HFFc6 (cell line): ENCODE measurements at regions not wholly inside any gene's neighbourhood (a gene's known extent, or its start where the extent isn't known, plus 50 kb on each side); places are given as distances from the start of the nearest gene placed in this dataset.
"Not testable (repeated sequence)": the region's sequence is repeated elsewhere in the genome, so short reads cannot be mapped to it uniquely, and the experiment has no call there.

Source experiments
- DNase-seq: peaks from one replicate; pipeline ENCODE4 v3.0.0-alpha.2; 2018
- H3K27ac Mint-ChIP-seq: 2 replicates; pipeline ENCODE4 v1.8.0; 2020; ENCODE audit warnings: mild to moderate bottlenecking, mixed read lengths
- H3K27me3 Mint-ChIP-seq: 2 replicates; pipeline ENCODE4 v1.8.0; 2021; ENCODE audit warnings: mild to moderate bottlenecking, moderate library complexity, mixed read lengths; ENCODE audit not compliant: insufficient read depth
- H3K36me3 Mint-ChIP-seq: 2 replicates; pipeline ENCODE4 v1.8.0; 2021; ENCODE audit warnings: low read depth, mixed read lengths
- H3K4me1 Mint-ChIP-seq: 2 replicates; pipeline ENCODE4 v1.8.0; 2020; ENCODE audit warnings: low read depth, mixed read lengths
- H3K4me3 Mint-ChIP-seq: 2 replicates; pipeline ENCODE4 v1.8.0; 2020; ENCODE audit warnings: mild to moderate bottlenecking, moderate library complexity, mixed read lengths
- H3K9me3 Mint-ChIP-seq: 2 replicates; pipeline ENCODE4 v1.8.0; 2020; ENCODE audit warnings: mild to moderate bottlenecking, mixed read lengths
- CTCF ChIP-seq: fragments of 200-600 bp; sonication (generic); IDR thresholded peaks from 2 replicates; pipeline ENCODE4 v1.5.0; 2021; ENCODE audit warnings: antibody characterized with exemption, mild to moderate bottlenecking

GRCh38 chrY:14351590-14351989, 172.7 kb upstream of the NLGN4Y start:
- peaks cover 4% of the 10 kb centered on the region; the same call in 1 of the 2 replicates for H3K9me3 Mint-ChIP-seq
- H3K36me3 Mint-ChIP-seq: no peaks in the 10 kb centered on the region
- H3K27me3 Mint-ChIP-seq: no peaks in the 10 kb centered on the region; the same call in 1 of the 2 replicates
- no peak for TF ChIP-seq CTCF
- H3K27ac Mint-ChIP-seq: no peak overlapping the region
- H3K4me1 Mint-ChIP-seq: no peaks in the 10 kb centered on the region
- DNase-seq: no peak
- no peak overlapping the region for H3K4me3 Mint-ChIP-seq

- H3K27ac Mint-ChIP-seq: no peak overlapping the region
- peaks cover 9% of the 10 kb centered on the region for H3K9me3 Mint-ChIP-seq
- H3K4me1 Mint-ChIP-seq: no peaks in the 10 kb centered on the region
Observed at GRCh38 chrY:14356154-14356553, 168.2 kb upstream of the NLGN4Y start.

GRCh38 chrY:14360748-14361500, 163.4 kb upstream of the NLGN4Y start:
- Mint-ChIP-seq H3K36me3 (no peaks in the 10 kb centered on the region), H3K27me3 (no peaks in the 10 kb centered on the region; the same call in 1 of the 2 replicates), H3K4me3 (no peak overlapping the region), H3K4me1 (no peaks in the 10 kb centered on the region), H3K27ac (no peak overlapping the region), H3K9me3 (peaks cover 9% of the 10 kb centered on the region)
- no peak for DNase-seq
- TF ChIP-seq CTCF: no peak

More at GRCh38 chrY:14356154-14356553, 168.2 kb upstream of the NLGN4Y start:
- TF ChIP-seq CTCF: no peak
- DNase-seq: no peak
- Mint-ChIP-seq H3K4me3 (no peak overlapping the region), H3K27me3 (no peaks in the 10 kb centered on the region; the same call in 1 of the 2 replicates), H3K36me3 (no peaks in the 10 kb centered on the region)

- no peak for DNase-seq
- Mint-ChIP-seq H3K27me3 (no peaks in the 10 kb centered on the region), H3K36me3 (no peaks in the 10 kb centered on the region), H3K27ac (no peak overlapping the region), H3K9me3 (no peaks in the 10 kb centered on the region), H3K4me3 (no peak overlapping the region), H3K4me1 (no peaks in the 10 kb centered on the region)
- TF ChIP-seq CTCF: no peak
Observed at GRCh38 chrY:14373608-14374007, 150.7 kb upstream of the NLGN4Y start.

- Mint-ChIP-seq H3K9me3 (no peaks in the 10 kb centered on the region), H3K4me3 (no peak overlapping the region), H3K36me3 (no peaks in the 10 kb centered on the region), H3K27me3 (no peaks in the 10 kb centered on the region), H3K27ac (no peak overlapping the region), H3K4me1 (no peaks in the 10 kb centered on the region)
- no peak for TF ChIP-seq CTCF
- DNase-seq: no peak
Observed at GRCh38 chrY:14378217-14378616, 146.1 kb upstream of the NLGN4Y start.

GRCh38 chrY:14410549-14411030, 113.7 kb upstream of the NLGN4Y start:
- H3K4me3 Mint-ChIP-seq, H3K36me3 Mint-ChIP-seq, H3K27me3 Mint-ChIP-seq, H3K27ac Mint-ChIP-seq, H3K4me1 Mint-ChIP-seq, H3K9me3 Mint-ChIP-seq, DNase-seq: not testable (repeated sequence)
